ENCODE measurements at regions not wholly inside any gene's neighbourhood (a gene's known extent, or its start where the extent isn't known, plus 50 kb on each side); places are given as distances from the start of the nearest gene placed in this dataset.

- no peak overlapping the region for H3K4me3 ChIP-seq
- intact Hi-C loops (cut with DNase I, micrococcal nuclease) = no loop called here
- no peak for ATAC-seq
These were observed 504.1 kb upstream of the PKDCC start for GRCh38 chr2:41543726-41544125.

GRCh38 chr2:41544709-41545108 lies 503.1 kb upstream of the PKDCC start:
- ATAC-seq = no peak
- TF ChIP-seq CTCF (IDR thresholded peaks at IDR 0.05) = no peak
- Histone ChIP-seq H3K36me3 (ENCODE audit: low read depth) (no peaks in the 10 kb centered on the region), H3K4me1 (ENCODE audit: low read depth) (no peaks in the 10 kb centered on the region), H3K4me3 (no peak overlapping the region), H3K9me3 (no peaks in the 10 kb centered on the region)
- DNase-seq = no peak
- intact Hi-C loops (cut with DNase I, micrococcal nuclease) = no loop called here

More at GRCh38 chr2:41543726-41544125, 504.1 kb upstream of the PKDCC start:
- no peak for TF ChIP-seq CTCF (IDR thresholded peaks at IDR 0.05)
- no peak for DNase-seq
- Histone ChIP-seq H3K36me3 (ENCODE audit: low read depth) (no peaks in the 10 kb centered on the region), H3K4me1 (ENCODE audit: low read depth) (no peaks in the 10 kb centered on the region), H3K9me3 (no peaks in the 10 kb centered on the region)

- TF ChIP-seq CTCF (IDR thresholded peaks at IDR 0.05) = no peak
- no peak for DNase-seq
- no peaks in the 10 kb centered on the region for H3K36me3 ChIP-seq (ENCODE audit: low read depth)
- H3K4me1 ChIP-seq (ENCODE audit: low read depth) = no peaks in the 10 kb centered on the region
- no peaks in the 10 kb centered on the region for H3K9me3 ChIP-seq
- intact Hi-C loops (cut with DNase I, micrococcal nuclease) = no loop called here
- H3K4me3 ChIP-seq = no peak overlapping the region
- ATAC-seq = no peak
These were observed 501.8 kb upstream of the PKDCC start for GRCh38 chr2:41546031-41546430.

- intact Hi-C loops (cut with DNase I, micrococcal nuclease) = no loop called here
- no peak for ATAC-seq
- Histone ChIP-seq H3K4me3 (no peak overlapping the region), H3K36me3 (ENCODE audit: low read depth) (no peaks in the 10 kb centered on the region), H3K9me3 (no peaks in the 10 kb centered on the region), H3K4me1 (ENCODE audit: low read depth) (no peaks in the 10 kb centered on the region)
- no peak for DNase-seq
- no peak for TF ChIP-seq CTCF (IDR thresholded peaks at IDR 0.05)
These were observed 479.2 kb upstream of the PKDCC start for GRCh38 chr2:41568648-41569047.

- Histone ChIP-seq H3K4me1 (ENCODE audit: low read depth) (no peaks in the 10 kb centered on the region), H3K4me3 (no peak overlapping the region), H3K9me3 (no peaks in the 10 kb centered on the region), H3K36me3 (ENCODE audit: low read depth) (no peaks in the 10 kb centered on the region)
- TF ChIP-seq CTCF (IDR thresholded peaks at IDR 0.05) = no peak
- DNase-seq = no peak
- intact Hi-C loops (cut with DNase I, micrococcal nuclease) = no loop called here
- ATAC-seq = no peak
These were observed 475.7 kb upstream of the PKDCC start for GRCh38 chr2:41572154-41572553.

GRCh38 chr2:41576423-41576822 lies 471.4 kb upstream of the PKDCC start:
- Histone ChIP-seq H3K36me3 (ENCODE audit: low read depth) (no peaks in the 10 kb centered on the region), H3K9me3 (no peaks in the 10 kb centered on the region), H3K4me1 (ENCODE audit: low read depth) (no peaks in the 10 kb centered on the region), H3K4me3 (no peak overlapping the region)
- no peak for DNase-seq
- TF ChIP-seq CTCF (IDR thresholded peaks at IDR 0.05) = no peak
- no peak for ATAC-seq
- intact Hi-C loops (cut with DNase I, micrococcal nuclease) = no loop called here
